HG03045 (cell line): ENCODE measurements at regions not wholly inside any gene's neighbourhood (a gene's known extent, or its start where the extent isn't known, plus 50 kb on each side); places are given as distances from the start of the nearest gene placed in this dataset.

Experiments used
- ATAC-seq: cut with Tn5 transposase; IDR thresholded peaks from one replicate; pipeline ENCODE4 v1.9.1; 2021; ENCODE audit warnings: mild to moderate bottlenecking, moderate library complexity; ENCODE audit not compliant: unreplicated experiment

- no peak for ATAC-seq
Observed at GRCh38 chr5:5711112-5711511, 288.6 kb downstream of the ICE1 start.

DNA sequence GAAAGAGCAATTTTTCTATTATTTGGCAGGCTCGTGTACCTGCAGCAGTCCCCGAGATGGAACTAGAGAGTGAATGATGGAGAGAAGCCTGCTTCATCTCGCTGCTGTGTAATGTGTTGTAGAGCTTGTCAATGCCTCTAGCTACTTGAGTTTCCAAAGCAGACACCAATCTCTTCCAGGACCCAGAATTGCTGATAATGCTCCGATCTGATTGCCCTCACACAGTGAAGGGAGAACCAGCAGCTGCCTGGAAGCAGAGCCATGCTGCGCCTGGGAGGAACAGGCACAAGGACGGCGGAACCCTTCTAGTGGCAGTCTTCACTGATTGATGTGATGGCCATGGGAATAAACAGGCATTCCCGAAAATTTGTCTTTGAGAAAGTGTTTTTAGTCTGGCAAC lies 288.0 kb downstream of the ICE1 start:
- ATAC-seq = no peak

- ATAC-seq = no peak
Observed at GRCh38 chr5:5708367-5708919, 286.0 kb downstream of the ICE1 start.

DNA sequence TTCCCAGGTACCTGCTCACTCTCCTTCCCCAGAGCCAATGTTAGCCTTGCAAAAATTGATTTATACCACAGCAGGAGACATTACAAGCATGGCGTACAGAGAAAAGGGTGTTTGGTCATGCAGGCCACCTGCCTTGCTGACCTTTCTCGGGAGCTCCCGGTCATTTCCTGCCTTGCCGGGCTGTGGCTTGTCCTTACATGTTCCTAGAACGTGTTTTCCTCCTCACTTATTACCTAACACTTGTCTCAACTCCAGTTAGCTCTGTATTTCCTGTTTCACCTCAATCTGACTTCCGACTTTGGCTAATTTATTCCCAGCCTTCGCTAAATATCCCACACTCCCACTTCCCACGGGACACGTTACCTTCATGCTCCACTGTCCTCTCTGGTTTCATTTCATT lies 282.5 kb downstream of the ICE1 start:
- ATAC-seq = no peak

DNA sequence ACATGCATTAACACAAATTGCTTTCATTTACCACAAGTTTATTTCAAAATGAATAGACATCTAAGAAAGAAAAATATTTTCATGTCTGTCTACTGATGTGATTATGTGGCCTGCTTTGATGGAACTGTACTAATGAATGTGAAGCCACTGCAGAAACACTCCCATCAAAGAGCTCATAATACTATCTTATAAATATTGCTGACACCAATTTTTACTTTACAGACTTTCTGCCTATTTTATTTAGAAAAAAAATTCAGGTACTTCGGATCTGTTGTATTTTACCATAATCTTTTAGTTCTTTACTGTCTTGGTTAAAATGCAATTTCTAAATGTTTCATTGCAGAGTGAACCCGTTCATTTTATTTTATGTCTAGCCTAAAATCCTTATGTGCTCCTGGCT lies 281.9 kb downstream of the ICE1 start:
- ATAC-seq = no peak

DNA sequence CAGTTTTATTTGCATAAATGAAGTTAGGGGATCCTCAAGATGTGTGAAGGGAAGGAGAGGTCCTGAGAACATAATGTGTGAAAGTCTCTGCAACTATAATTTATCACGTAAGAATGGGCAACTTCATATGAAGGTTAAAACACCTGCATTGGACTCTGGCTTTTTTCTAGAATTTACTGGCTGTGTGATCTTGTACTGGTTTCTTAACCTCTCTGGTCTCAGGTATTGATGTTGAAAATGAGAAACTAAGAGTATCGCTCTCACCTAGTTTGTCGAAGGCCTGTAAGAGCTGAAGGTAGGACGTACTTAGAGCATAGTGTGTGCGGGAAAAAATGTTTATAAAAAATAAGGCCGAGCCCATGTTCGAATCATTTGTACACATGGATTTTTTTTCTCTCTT lies 280.5 kb downstream of the ICE1 start:
- no peak for ATAC-seq

GRCh38 chr5:5700549-5700948 lies 278.1 kb downstream of the ICE1 start:
- no peak for ATAC-seq

- ATAC-seq = no peak
Observed at GRCh38 chr5:5699062-5699461, 276.6 kb downstream of the ICE1 start.

DNA sequence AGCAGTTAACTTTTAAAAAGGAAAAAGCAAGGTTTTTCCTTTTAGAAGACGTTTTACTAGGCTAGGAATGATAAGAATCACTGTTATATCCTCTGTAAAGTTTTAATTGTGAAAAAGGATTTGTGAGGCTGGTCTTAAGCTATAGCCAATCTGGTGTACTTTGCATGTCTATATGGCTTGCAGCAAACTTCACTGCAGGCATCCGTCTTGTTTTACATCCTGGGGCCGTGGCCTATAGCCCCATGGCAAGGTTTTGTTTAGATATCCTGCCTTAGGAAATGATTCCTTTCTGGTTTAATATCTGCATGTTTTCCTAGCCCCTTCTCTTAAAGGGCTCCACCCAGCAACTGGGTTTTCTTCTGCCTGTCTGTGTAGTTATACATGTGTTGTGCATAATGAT lies 272.8 kb downstream of the ICE1 start:
- ATAC-seq = no peak

DNA sequence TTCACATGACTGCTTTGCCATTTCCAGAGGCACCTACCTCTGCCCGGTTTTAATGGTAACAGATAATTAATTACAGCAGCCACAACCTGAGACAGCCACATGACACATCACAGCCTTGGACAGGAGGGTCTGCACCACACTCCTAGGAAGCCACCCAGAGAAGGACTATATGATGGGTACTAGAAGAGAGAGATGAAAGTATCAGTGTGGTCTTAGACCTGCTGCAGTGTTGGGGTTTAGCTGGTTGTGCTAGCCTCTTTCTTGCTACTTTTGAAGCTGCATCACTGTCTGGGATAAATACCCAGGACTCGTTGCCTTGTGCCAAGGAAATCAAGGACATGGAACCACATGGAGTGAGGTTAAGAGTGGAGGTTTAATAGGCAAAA lies 266.4 kb downstream of the ICE1 start:
- no peak for ATAC-seq

DNA sequence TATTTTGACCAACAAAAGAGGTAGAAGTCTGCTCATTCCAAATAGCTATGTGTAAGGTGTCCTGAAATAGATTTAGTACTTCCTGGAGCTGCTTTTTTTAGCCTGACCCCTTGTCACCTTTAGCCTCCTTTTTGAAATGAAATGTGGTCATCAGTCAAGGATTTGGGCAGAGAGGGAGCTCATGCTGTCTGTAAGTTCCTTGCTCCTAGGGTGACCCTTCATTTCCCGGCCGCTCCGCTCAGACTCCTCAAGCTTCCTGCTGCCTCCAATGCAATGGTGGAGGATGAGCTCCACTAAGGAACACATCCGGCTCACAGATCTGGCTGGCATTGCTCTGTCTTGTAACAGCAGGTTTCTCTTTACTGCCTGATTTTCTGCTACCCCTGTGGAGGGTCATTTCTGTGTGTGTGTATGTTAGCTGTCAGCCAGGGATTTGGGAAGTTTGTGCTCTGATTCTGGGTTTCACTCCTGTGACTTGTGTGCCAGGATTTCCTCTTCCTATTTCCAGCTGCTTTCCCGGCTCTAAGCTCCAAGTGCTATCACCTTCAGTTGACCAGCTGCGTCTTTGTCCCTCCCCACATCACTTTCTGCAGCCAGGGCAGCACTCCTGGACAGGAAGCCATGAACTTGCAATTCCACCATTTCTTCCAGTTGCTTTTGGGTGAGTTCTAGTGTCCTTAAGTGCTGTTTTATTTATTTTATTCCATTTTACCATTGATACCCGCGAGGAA lies 265.9 kb downstream of the ICE1 start:
- ATAC-seq = no peak

DNA sequence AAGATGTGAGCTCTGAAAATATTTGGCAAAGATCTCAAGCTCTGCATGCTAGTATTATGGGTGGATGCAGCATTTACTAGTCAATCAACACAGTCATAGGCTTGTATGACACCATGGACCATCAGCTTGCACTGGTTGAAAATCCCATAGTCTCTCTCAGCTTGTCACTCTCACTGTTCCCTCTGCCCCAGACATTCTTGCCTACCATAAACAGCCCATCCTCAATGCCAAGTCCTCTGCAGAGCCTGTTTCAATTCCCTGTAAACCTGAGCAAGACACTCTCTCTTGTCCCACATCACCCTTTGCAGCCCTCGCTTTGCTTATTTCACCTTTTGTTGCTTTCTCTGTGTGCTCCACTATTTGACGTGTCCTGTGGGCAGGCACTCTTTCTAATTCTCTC lies 264.6 kb downstream of the ICE1 start:
- ATAC-seq = no peak

DNA sequence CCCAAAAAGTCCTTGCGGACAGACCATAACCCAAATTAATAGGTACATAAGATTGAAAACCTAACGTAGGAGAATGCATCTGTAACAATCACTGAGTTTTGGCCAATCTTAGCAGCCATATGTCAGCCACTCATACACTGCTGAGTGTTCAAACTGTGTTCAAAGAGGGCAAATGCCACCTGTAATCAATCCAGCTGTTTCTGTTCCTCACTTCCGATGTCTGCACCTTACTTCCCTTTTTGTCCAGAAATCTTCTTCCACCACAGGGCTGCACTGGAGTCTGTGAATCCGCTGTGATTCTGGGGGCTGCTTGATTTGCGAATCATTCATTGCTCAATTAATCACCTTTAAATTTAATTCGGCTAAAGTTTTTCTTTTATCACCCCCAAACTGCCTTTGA lies 263.9 kb downstream of the ICE1 start:
- no peak for ATAC-seq

DNA sequence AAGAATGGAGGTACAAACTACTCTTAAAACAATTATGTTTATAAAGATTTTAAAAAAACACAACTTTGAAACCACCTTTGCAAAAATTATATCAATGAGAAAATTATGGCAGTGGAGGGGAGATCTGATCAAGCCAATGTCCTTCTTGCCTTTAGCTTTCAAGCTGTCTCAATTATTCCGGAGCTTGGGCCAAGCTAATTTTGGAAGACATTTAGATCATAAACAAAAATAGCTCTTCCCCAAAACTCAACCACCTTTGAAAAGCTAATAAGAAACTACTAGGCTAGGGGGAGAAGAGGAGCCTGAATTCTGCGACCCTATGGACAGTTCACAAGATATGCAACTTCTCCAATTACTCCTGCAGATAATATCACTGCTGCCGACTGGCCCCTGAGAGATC lies 263.3 kb downstream of the ICE1 start:
- ATAC-seq = no peak

DNA sequence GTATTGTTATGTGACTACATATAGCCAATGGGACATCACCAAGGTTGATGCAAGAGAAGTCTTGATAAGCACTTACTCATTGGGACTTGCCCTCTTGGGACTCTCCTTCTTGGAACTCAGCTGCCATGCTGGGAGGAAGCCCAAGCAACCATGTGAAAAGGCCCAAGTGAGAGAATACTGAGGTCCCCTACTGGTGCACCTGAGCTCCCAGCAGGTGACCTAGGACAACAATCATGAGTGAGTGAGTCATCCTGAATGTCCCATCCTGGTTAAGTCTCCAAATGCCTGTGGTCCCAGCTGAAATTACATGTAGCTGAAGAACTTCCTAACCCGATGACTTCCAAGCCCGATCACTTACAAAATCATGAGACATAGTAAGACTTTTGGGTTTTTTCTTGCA lies 260.7 kb downstream of the ICE1 start:
- no peak for ATAC-seq

GRCh38 chr5:5678909-5679308 lies 256.4 kb downstream of the ICE1 start:
- no peak for ATAC-seq

GRCh38 chr5:5677738-5678137 lies 255.3 kb downstream of the ICE1 start:
- no peak for ATAC-seq

DNA sequence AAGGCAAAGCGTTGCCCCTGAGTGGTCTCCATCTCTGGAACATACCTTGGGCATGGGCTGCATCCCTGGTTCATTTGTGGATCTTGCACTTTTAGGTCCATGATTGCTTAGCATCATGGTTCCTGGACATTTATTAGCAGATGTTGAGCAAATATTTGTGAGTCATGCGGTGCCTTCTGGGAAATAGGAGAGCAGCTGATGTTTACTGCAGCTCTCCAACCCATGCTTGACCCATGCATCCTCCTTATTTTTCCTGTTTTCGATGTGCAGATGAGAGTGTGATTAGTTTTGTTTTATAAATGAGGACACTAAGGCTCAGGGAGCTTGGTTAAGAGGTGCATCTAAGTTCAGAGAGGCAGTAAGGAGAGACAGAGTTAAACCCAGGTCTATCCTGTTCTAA lies 253.7 kb downstream of the ICE1 start:
- no peak for ATAC-seq

DNA sequence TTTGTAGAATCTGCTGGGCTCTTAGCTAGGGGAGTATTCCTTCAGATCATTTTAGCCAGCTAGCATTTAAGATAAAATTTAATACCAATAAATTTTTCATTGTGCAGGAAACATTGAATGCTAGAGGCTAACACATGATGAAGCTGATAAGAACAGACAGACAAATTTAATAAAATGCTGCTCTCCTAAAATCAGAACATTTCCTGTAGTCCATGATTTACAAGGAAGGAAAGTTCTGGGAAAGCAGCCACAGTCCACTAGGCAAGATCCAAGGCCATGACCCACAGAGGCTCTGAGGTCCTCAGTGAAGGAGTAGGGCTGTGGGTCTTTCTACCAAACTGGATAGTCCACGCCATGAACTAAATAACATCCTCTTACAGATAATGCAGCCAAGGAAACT lies 253.0 kb downstream of the ICE1 start:
- ATAC-seq = no peak

DNA sequence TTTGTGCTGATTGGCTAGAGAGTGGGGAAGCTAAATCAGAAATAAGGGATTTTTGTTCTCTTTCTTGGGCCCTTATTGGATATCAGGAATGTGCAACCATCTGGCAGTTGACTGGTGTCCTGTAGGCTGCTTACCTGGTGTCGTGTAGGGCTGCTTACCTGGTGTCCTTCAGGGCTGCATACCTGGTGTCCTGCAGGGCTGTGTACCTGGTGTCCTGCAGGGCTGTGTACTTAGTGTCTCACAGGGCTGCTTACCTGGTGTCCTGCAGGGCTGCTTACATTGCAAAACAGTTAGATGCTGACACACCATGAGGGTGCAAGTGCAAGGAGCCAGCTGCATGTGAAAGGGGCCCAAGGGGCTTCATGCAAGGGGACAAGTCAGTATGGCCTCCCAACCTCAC lies 249.3 kb downstream of the ICE1 start:
- no peak for ATAC-seq

DNA sequence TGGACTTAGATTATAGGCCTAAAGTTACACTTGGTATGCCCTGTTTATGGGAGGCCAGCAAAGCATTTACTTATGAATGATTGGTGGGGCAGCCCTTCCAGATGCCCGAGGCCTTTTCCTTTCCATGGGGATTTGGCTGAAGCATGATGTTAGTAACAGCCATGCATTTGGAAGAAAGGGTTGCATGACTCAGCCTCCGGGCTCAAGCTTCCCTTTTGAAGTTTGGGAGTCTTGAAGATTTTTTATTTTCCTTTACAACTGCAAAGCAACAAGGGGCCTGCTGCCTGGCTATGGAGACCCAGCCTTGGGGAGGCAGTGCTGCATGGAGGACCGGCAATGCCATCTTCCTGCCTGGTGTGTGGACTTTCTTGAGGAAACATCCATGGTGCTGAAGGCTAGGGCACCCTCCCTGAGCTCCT lies 244.7 kb downstream of the ICE1 start:
- ATAC-seq = no peak

DNA sequence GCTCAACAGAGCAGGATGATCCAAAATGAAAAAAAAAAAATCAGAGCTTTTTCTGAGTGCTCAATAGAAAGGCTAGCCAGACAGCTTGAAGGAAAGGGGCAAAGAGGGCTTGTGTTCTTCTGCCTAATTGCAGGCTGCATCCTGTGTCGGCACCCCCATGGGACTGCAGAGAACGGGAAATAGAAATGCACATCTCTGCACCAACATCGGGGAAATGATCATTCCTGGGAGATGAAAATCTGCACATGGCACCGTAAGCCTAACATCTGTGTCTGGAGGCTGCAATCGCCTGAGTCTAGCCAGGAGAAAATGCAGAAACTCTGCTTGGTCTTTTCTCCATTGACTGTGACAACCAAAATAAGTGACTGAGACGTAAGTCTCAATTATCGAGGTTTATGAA lies 243.9 kb downstream of the ICE1 start:
- no peak for ATAC-seq

DNA sequence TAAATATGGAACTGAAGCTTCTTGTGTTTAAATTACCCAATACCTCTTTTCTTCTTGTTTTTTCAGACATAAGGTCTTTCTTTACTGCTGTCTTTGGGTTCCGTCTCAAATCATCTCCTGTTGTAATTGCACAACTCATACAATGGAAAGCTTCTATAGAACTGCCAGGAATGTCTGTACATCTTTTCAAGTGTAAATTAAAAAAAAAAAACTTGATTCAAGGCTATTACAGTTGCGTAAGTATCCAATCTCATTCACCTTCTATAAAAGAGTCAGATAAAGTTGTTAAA lies 243.5 kb downstream of the ICE1 start:
- no peak for ATAC-seq
